Vagina (tissue), 2 donors: ENCODE measurements at regions not wholly inside any gene's neighbourhood (a gene's known extent, or its start where the extent isn't known, plus 50 kb on each side); places are given as distances from the start of the nearest gene placed in this dataset.

Experiments used
- DNase-seq, 2 donors: peaks; one replicate each; pipeline ENCODE4 v3.0.0-alpha.2; 2017; ENCODE audit errors: extremely low spot score in 2 of 2
- H3K27ac ChIP-seq: fragments of 200-600 bp; sonication (generic); one replicate; pipeline ENCODE4 v1.5.1; 2019
- H3K27me3 ChIP-seq: fragments of 200-600 bp; sonication (generic); one replicate; pipeline ENCODE4 v1.5.1; 2019
- H3K36me3 ChIP-seq, 2 donors: fragments of 200-600 bp; sonication (generic); one replicate each; pipeline ENCODE4 v1.5.1; 2017 to 2019
- H3K4me1 ChIP-seq: fragments of 200-600 bp; sonication (generic); one replicate; pipeline ENCODE4 v1.5.1; 2019
- H3K4me3 ChIP-seq, 2 donors: fragments of 200-600 bp; sonication (generic); 1 replicate in 1 of 2; 2 replicates in 1 of 2; pipeline ENCODE4 v1.5.1; 2016 to 2019
- H3K9me3 ChIP-seq: fragments of 200-600 bp; sonication (generic); one replicate; pipeline ENCODE4 v1.5.1; 2019
- POLR2A ChIP-seq, 2 donors: fragments of 450-650 bp; IDR thresholded peaks; one replicate each; pipeline ENCODE4 v1.6.1; 2017; ENCODE audit warnings: antibody characterized with exemption in 2 of 2, mild to moderate bottlenecking in 2 of 2, moderate library complexity in 2 of 2
- POLR2AphosphoS5 ChIP-seq, 2 donors: sonication (generic); formaldehyde crosslinking; IDR thresholded peaks; one replicate each; pipeline ENCODE4 v1.9.0; 2017; ENCODE audit warnings: antibody characterized with exemption in 2 of 2, mild to moderate bottlenecking in 2 of 2, low read depth in 1 of 2; ENCODE audit not compliant: insufficient read depth in 1 of 2
- intact Hi-C: fragments of 100-400 bp; cut with DNase I; formaldehyde crosslinking; loops from one replicate; pipeline ENCODE4 v1.15.1; 2023
- TF ChIP-seq, protein P1 (sequence below), 3 experiments: fragments of 450-650 bp in 2 of 3; fragments of 200-600 bp in 1 of 3; sonication (generic) in 1 of 3; IDR thresholded peaks; one replicate each; pipeline ENCODE4 v1.5.1; 2017 to 2019; ENCODE audit warnings: antibody characterized with exemption in 3 of 3, mild to moderate bottlenecking in 2 of 3, moderate library complexity in 2 of 3

DNA sequence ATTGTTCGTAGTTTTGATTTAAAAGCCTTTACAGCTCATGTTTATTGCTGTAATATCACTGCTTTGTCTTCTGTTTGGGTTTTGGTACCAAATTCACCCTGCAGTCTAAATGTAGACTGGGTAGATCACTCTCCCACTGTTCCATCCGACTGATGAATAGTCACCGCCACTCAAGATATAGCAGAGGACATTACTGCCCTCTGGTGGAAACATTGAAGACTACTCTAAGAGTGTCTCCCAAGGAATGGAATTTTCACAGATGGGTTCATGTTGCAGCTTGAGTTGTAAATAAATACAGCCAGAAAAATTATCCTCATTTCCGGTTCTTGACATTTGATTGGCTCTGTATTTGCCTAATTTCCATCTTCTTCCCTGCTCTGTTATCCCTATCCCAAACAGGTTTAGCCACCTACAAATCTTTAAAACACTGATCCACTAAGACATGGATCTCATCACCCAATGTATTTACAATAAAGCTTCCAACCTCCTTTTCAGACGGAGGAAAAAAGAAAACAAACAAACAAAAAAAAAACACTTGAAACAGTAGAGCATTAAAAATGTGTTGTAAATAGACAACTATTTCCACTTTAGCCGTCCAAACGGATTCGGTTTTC, 198.3 kb upstream of the CPNE8 start:
- no peak overlapping the region for H3K27ac ChIP-seq
- H3K27me3 ChIP-seq = no peaks in the 10 kb centered on the region
- no peaks in the 10 kb centered on the region for H3K36me3 ChIP-seq
- intact Hi-C loops = loop anchor here (5.0 kb wide), 1 partner anchor 786 kb away; the partner anchor contains the start of gene ALG10B
- TF ChIP-seq POLR2A (IDR thresholded peaks at IDR 0.05) = no peak
- TF ChIP-seq, protein P1, sequence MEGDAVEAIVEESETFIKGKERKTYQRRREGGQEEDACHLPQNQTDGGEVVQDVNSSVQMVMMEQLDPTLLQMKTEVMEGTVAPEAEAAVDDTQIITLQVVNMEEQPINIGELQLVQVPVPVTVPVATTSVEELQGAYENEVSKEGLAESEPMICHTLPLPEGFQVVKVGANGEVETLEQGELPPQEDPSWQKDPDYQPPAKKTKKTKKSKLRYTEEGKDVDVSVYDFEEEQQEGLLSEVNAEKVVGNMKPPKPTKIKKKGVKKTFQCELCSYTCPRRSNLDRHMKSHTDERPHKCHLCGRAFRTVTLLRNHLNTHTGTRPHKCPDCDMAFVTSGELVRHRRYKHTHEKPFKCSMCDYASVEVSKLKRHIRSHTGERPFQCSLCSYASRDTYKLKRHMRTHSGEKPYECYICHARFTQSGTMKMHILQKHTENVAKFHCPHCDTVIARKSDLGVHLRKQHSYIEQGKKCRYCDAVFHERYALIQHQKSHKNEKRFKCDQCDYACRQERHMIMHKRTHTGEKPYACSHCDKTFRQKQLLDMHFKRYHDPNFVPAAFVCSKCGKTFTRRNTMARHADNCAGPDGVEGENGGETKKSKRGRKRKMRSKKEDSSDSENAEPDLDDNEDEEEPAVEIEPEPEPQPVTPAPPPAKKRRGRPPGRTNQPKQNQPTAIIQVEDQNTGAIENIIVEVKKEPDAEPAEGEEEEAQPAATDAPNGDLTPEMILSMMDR (IDR thresholded peaks at IDR 0.05) = peak in 2 of 3 experiments; percentile 27 to 56
- H3K9me3 ChIP-seq = no peaks in the 10 kb centered on the region
- no peak for DNase-seq
- no peak overlapping the region for H3K4me3 ChIP-seq
- no peaks in the 10 kb centered on the region for H3K4me1 ChIP-seq

DNA sequence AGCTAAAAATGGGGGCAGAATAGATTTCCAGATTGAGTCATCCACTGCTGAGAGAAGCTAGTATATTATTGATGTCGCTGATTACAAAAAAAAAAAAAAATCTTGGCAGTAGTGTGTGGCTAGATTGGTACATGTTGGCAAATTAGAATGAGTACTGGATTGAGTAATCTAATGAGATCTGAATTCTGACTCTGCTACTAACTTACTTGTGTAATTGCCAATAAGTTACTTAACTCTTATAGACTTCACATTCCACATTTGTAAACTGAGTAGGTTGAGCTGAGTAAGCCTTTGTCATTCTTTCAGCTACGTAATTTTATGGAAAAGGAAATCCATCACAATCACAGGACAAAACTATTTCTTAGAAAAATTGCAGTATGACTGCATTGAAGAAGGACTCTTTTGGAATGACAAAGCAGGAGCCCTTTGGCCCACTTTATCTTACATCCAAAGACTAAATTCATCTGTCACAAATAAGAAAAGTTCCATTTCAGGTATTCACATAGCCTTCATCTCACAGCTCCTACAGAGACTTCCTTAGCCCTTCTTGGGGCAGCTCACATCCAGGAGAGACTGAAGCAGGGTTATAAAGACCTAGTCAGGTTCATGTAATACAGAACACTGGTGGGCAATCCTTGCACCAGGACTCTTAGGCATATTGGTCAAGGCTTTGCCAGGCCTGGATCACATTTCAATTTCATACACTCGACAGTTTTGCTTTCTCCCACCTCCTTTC, 197.3 kb upstream of the CPNE8 start:
- TF ChIP-seq POLR2A (IDR thresholded peaks at IDR 0.05) = no peak
- TF ChIP-seq, protein P1 (IDR thresholded peaks at IDR 0.05) = no peak
- TF ChIP-seq POLR2AphosphoS5 (IDR thresholded peaks at IDR 0.05; ENCODE audit: insufficient read depth in 1 of 2, low read depth in 1 of 2) = no peak
- H3K9me3 ChIP-seq = no peaks in the 10 kb centered on the region
- DNase-seq = no peak
- intact Hi-C loops = loop anchor here (5.0 kb wide), 1 partner anchor 785 kb away; the partner anchor contains the start of gene ALG10B
- H3K36me3 ChIP-seq = no peaks in the 10 kb centered on the region
- H3K27me3 ChIP-seq = no peaks in the 10 kb centered on the region
- H3K27ac ChIP-seq = no peak overlapping the region
- H3K4me3 ChIP-seq = no peak overlapping the region
- H3K4me1 ChIP-seq = no peaks in the 10 kb centered on the region

DNA sequence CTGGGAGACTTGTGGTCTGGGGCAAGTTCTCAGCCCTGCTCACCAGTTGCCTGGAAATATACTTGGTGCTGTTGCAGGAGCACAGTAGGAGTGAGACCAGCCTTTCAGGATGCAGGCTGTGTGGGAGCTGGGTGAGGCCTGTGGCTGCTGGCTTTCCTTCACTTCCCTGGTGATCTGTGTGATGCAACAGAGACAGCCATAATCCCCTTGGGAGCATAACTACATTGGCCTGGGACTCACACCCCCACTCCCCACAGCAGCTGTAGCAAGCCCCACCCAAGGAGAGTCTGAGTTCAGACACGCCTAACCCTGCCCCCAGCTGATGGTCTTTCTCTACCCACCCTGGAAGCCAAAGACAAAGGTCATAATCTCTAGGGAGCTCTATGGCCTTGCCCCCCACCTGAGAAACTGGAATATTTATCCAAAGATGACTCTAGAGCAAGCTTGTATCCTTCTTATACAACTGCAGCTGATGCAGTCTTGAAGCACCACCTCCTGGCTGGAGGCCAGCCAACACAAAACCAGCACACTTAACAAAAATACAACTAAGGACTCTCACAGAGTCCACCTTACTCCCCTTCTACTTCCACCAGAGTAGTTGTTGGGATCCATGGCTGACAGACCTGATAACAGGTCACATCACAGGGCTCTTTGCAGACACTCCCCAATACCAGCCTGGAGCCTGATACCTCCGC, 190.4 kb upstream of the CPNE8 start:
- H3K9me3 ChIP-seq = no peaks in the 10 kb centered on the region
- no peaks in the 10 kb centered on the region for H3K36me3 ChIP-seq
- DNase-seq = no peak
- H3K4me1 ChIP-seq = no peaks in the 10 kb centered on the region
- H3K27me3 ChIP-seq = no peaks in the 10 kb centered on the region
- no peak overlapping the region for H3K4me3 ChIP-seq
- intact Hi-C loops = no loop called here
- H3K27ac ChIP-seq = no peak overlapping the region
- TF ChIP-seq POLR2AphosphoS5 (IDR thresholded peaks at IDR 0.05; ENCODE audit: insufficient read depth in 1 of 2, low read depth in 1 of 2) (no peak), POLR2A (IDR thresholded peaks at IDR 0.05) (no peak)
- TF ChIP-seq, protein P1 (IDR thresholded peaks at IDR 0.05) = no peak

DNA sequence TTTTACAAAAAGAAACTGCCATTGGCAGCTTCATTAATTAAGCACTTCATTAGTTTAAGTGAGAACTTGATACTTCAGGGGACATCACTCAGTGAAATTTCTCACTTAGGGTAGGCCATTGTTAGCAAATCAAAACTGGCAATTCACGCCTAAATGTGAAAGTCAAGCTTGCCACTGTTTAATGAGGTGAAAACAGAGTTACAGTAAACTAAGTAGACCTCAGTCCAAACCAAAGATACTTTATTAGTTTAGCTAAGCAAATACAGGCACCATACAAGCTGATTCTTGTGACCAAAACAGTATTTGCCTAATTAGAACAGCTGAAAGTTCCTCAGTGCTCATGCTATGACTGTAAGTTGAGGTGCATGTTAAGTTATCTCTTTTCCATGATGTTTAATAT, 176.5 kb upstream of the CPNE8 start:
- intact Hi-C loops = no loop called here

More for the DNA sequence above, 176.5 kb upstream of the CPNE8 start:
- H3K9me3 ChIP-seq = no peaks in the 10 kb centered on the region
- no peak overlapping the region for H3K27ac ChIP-seq
- H3K4me3 ChIP-seq = no peak overlapping the region
- no peaks in the 10 kb centered on the region for H3K36me3 ChIP-seq
- H3K4me1 ChIP-seq = no peaks in the 10 kb centered on the region
- no peak for TF ChIP-seq POLR2AphosphoS5 (IDR thresholded peaks at IDR 0.05; ENCODE audit: insufficient read depth in 1 of 2, low read depth in 1 of 2)
- TF ChIP-seq, protein P1 (IDR thresholded peaks at IDR 0.05) = no peak
- TF ChIP-seq POLR2A (IDR thresholded peaks at IDR 0.05) = no peak
- no peaks in the 10 kb centered on the region for H3K27me3 ChIP-seq
- DNase-seq = no peak
